Activated T-helper 1 cell treated with anti-CD3 and anti-CD28 coated beads, Interleukin-12 subunit alpha, Interleukin-12 subunit beta, Interleukin-2, Interleukin-4 antibody, amounts not matched to agents 30 ng/mL and 10 ng/mL and 1 ng/mL, durations not matched to agents 14 hours and 24 hours and 36 hours (primary cell): ENCODE measurements at regions not wholly inside any gene's neighbourhood (a gene's known extent, or its start where the extent isn't known, plus 50 kb on each side); places are given as distances from the start of the nearest gene placed in this dataset.

Experiments used
- DNase-seq: peaks from one replicate; pipeline ENCODE4 v3.0.0; 2021; ENCODE audit warnings: low spot score
- H3K27ac Mint-ChIP-seq: one replicate; pipeline ENCODE4 v1.8.0; 2021; ENCODE audit warnings: mild to moderate bottlenecking, mixed read lengths
- H3K27me3 Mint-ChIP-seq: one replicate; pipeline ENCODE4 v1.8.0; 2022; ENCODE audit warnings: mild to moderate bottlenecking, moderate library complexity, mixed read lengths; ENCODE audit not compliant: insufficient read depth
- H3K36me3 Mint-ChIP-seq: one replicate; pipeline ENCODE4 v1.8.0; 2021; ENCODE audit warnings: low read depth, mixed read lengths
- H3K4me1 Mint-ChIP-seq: one replicate; pipeline ENCODE4 v1.8.0; 2021; ENCODE audit warnings: low read depth, mixed read lengths
- H3K4me3 Mint-ChIP-seq: one replicate; pipeline ENCODE4 v1.8.0; 2021; ENCODE audit warnings: mild to moderate bottlenecking, moderate library complexity, mixed read lengths
- H3K9me3 Mint-ChIP-seq: one replicate; pipeline ENCODE4 v1.8.0; 2021; ENCODE audit warnings: mixed read lengths
- intact Hi-C: fragments of 100-400 bp; cut with micrococcal nuclease; formaldehyde crosslinking; loops from one replicate; pipeline ENCODE4 v1.15.1; 2024

GRCh38 chr9:95609426-95609825, 92.7 kb upstream of the PTCH1 start:
- Mint-ChIP-seq H3K27me3 (peaks cover 11% of the 10 kb centered on the region), H3K9me3 (no peaks in the 10 kb centered on the region), H3K4me3 (no peak overlapping the region), H3K27ac (no peak overlapping the region), H3K36me3 (no peaks in the 10 kb centered on the region), H3K4me1 (no peaks in the 10 kb centered on the region)
- intact Hi-C loops: no loop called here
- DNase-seq: no peak

DNA sequence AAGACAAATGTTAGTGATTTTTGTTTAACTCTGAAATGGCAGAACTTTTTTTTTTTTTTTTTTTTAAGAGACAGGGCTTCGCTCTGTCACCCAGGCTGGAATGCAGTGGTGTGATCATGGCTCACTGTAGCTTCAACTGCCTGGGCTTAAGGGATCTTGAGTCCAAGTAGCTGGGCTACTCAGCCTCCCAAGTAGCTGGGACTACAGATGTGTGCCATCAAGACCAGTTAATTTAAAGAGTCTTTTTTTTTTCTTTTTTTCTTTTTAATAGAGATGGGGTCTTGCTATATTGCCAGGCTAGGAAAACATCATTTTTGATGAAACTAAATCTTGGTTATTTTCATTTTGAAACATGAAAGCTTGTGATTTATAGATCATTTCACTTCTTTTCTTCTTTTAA, 91.6 kb upstream of the PTCH1 start:
- Mint-ChIP-seq H3K4me3 (no peak overlapping the region), H3K4me1 (no peaks in the 10 kb centered on the region), H3K27me3 (peaks cover 9% of the 10 kb centered on the region), H3K27ac (no peak overlapping the region), H3K36me3 (no peaks in the 10 kb centered on the region), H3K9me3 (no peaks in the 10 kb centered on the region)
- intact Hi-C loops: no loop called here
- no peak for DNase-seq

DNA sequence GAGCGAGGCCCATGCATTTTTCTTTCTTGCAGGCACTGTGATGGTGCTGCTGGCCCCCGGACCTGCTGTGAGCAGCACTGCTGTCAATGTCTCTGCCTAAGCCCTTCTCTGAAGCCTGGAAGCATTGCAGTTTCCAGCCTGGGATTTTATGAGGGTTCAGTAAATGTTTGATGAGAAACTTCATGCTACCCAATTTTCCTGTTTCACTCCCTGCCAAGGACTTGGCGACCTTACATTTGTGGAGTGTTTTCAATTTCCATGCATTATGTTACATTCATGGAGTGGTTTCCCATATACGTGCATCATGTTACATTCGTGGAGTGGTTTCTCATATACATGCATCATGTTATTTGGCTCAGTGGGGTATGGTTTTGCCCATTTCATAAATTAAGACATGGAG, 90.7 kb upstream of the PTCH1 start:
- no peak overlapping the region for H3K27ac Mint-ChIP-seq
- no peaks in the 10 kb centered on the region for H3K4me1 Mint-ChIP-seq
- intact Hi-C loops: no loop called here
- no peak for DNase-seq
- H3K9me3 Mint-ChIP-seq: no peaks in the 10 kb centered on the region
- H3K27me3 Mint-ChIP-seq: peaks cover 4% of the 10 kb centered on the region
- H3K36me3 Mint-ChIP-seq: no peaks in the 10 kb centered on the region
- H3K4me3 Mint-ChIP-seq: no peak overlapping the region

DNA sequence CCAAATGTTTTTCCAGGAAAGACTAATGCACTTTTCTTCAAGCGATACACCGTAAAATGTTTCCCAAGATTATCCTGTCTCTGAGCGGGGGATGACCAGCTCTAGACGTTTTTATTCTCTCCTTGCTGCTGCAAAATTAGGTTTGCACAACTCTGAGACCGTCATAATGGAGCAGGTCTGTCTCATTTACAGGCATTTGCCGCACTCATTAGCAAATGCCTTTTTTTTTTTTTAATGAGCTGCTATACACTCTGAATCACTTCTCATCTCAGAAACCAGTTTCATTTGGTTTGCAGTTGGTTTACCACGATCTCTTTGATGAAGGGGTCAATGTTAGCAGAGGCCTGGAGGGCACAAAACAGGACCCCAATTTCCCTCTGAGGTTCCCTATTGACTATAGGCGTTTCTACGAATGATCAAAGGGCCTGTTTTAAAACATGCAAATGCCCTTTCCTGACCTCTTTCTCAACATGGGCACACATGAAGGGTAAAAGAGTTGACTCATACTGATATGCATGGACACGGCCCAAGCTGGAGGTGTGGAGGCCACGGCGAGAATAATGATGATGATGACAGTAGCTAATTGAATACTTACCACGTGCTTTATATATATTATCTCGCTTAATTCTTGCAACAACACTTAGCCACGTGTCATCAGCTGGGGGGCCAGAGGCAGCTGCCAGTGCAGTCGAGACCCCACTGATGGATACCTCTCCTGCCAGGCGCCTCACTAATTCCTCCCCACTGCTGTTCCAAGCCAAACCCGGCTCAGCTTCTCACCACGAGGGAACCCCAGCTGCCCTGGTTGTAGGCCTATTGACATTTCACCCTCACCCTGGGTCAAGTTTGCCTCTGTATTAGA, 89.9 kb upstream of the PTCH1 start:
- H3K4me3 Mint-ChIP-seq: no peak overlapping the region
- no peaks in the 10 kb centered on the region for H3K4me1 Mint-ChIP-seq
- H3K27ac Mint-ChIP-seq: no peak overlapping the region
- no peak for DNase-seq
- intact Hi-C loops: no loop called here
- H3K36me3 Mint-ChIP-seq: no peaks in the 10 kb centered on the region
- H3K9me3 Mint-ChIP-seq: no peaks in the 10 kb centered on the region
- H3K27me3 Mint-ChIP-seq: peaks cover 4% of the 10 kb centered on the region

DNA sequence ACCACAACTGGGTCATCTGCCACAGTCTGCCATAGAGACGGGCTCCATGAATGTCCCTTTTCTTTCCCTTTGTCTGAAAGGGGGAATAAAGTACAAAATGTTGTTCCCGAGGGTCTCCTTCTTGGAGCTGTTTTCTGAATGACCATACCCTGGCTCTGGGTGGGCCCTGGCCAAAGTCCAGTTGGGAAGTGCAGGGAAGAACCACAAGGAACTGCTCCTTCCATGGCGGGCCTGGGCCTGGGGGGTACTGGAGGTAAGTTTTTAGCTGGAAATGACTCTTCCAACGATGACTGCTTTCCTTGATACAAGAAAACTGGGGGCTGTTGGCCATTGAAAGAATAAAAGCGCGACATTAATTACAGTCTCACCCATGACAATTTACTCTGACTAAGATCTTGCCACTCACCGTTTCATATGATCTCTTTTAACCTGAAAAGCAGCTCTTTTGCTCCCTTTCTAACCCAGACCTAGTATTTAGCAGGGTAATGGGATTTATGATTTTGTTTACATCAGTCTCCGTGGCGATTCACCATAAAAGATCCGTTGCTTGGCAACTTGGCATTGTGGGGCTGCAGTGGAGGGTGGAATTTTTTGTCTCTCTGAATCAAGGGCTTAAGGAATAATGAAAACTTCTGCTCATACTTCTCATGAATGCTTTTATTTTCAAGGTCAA, 89.2 kb upstream of the PTCH1 start:
- no peaks in the 10 kb centered on the region for H3K9me3 Mint-ChIP-seq
- no peaks in the 10 kb centered on the region for H3K36me3 Mint-ChIP-seq
- intact Hi-C loops: no loop called here
- no peak overlapping the region for H3K27ac Mint-ChIP-seq
- peaks cover 2% of the 10 kb centered on the region for H3K27me3 Mint-ChIP-seq
- H3K4me3 Mint-ChIP-seq: no peak overlapping the region
- DNase-seq: no peak
- H3K4me1 Mint-ChIP-seq: no peaks in the 10 kb centered on the region

DNA sequence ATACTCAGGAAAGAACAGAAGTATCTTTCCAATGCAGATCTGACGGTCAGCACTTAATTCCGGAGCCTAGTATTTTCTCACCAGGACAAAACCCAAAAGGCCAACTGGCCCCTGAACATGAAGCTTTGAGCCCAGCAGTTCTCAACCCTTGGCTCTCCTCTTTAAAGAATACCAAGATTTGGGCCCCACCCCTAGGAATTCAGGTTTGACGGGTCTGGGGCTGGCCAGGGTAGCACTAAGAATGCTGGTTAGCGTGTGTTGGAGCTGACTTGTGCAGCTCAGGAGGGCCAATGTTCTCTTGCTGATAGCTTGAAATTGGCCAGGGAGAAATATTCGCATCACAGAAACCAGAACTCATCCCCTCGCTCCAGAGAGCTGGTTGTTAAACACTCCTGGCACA, 88.3 kb upstream of the PTCH1 start:
- Mint-ChIP-seq H3K9me3 (no peaks in the 10 kb centered on the region), H3K27ac (no peak overlapping the region), H3K4me1 (no peaks in the 10 kb centered on the region), H3K36me3 (no peaks in the 10 kb centered on the region), H3K27me3 (peaks cover 3% of the 10 kb centered on the region), H3K4me3 (no peak overlapping the region)
- intact Hi-C loops: no loop called here
- no peak for DNase-seq

DNA sequence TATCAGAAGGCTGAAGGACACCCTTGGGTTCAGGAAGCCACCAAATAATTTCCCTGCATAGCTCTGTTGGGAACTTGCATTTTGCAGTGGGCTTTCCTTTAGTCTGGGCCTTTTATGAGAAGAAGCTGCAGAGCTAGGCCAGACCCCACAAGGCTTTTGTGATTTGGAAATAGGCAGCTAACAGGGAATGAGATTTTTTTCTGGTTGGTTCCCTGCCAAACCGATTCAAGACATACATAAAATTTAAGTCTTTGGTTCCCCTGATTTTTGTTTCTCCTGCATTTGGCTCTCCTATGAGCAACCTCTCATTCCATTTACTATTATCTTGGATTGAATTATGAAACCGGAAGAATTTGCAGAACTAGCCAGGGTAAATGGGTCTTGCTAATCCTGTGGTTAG, 81.5 kb upstream of the PTCH1 start:
- no peaks in the 10 kb centered on the region for H3K9me3 Mint-ChIP-seq
- no peak overlapping the region for H3K27ac Mint-ChIP-seq
- intact Hi-C loops: no loop called here
- H3K36me3 Mint-ChIP-seq: no peaks in the 10 kb centered on the region
- no peaks in the 10 kb centered on the region for H3K4me1 Mint-ChIP-seq
- no peak for DNase-seq
- peaks cover 9% of the 10 kb centered on the region for H3K27me3 Mint-ChIP-seq
- H3K4me3 Mint-ChIP-seq: no peak overlapping the region

GRCh38 chr9:95595721-95596295, 79.0 kb upstream of the PTCH1 start:
- H3K9me3 Mint-ChIP-seq: no peaks in the 10 kb centered on the region
- intact Hi-C loops: no loop called here
- no peak for DNase-seq

DNA sequence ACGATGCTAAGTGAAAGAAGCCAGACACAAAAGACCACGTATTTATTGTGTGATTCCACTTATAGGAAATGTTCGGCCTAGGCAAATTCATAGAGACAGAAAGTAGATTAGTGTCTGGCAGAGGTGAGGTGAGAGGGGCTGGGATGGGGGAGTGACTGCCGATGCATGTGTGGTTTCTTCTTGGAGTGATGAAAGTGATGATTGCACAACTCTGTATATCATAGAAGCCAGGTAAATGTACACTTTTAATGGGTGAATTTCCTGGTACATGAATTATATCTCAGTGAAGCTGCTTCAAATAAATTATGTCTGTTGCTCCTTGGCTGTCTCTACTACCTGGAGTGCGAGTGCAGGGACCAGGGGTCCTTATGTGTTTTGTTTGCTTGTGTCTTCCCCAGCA, 76.2 kb upstream of the PTCH1 start:
- Mint-ChIP-seq H3K4me1 (no peaks in the 10 kb centered on the region), H3K4me3 (no peak overlapping the region), H3K36me3 (no peaks in the 10 kb centered on the region), H3K27ac (no peak overlapping the region), H3K9me3 (no peaks in the 10 kb centered on the region), H3K27me3 (peaks cover 10% of the 10 kb centered on the region)
- intact Hi-C loops: no loop called here
- DNase-seq: no peak

More at GRCh38 chr9:95595721-95596295, 79.0 kb upstream of the PTCH1 start:
- H3K27me3 Mint-ChIP-seq: peaks cover 13% of the 10 kb centered on the region
- no peak overlapping the region for H3K27ac Mint-ChIP-seq
- H3K4me3 Mint-ChIP-seq: no peak overlapping the region
- no peaks in the 10 kb centered on the region for H3K4me1 Mint-ChIP-seq
- H3K36me3 Mint-ChIP-seq: no peaks in the 10 kb centered on the region

GRCh38 chr9:95588724-95589588, 72.2 kb upstream of the PTCH1 start:
- no peak for DNase-seq
- Mint-ChIP-seq H3K27me3 (peaks cover 10% of the 10 kb centered on the region), H3K27ac (no peak overlapping the region), H3K4me1 (no peaks in the 10 kb centered on the region), H3K36me3 (no peaks in the 10 kb centered on the region), H3K4me3 (no peak overlapping the region), H3K9me3 (no peaks in the 10 kb centered on the region)
- intact Hi-C loops: no loop called here

DNA sequence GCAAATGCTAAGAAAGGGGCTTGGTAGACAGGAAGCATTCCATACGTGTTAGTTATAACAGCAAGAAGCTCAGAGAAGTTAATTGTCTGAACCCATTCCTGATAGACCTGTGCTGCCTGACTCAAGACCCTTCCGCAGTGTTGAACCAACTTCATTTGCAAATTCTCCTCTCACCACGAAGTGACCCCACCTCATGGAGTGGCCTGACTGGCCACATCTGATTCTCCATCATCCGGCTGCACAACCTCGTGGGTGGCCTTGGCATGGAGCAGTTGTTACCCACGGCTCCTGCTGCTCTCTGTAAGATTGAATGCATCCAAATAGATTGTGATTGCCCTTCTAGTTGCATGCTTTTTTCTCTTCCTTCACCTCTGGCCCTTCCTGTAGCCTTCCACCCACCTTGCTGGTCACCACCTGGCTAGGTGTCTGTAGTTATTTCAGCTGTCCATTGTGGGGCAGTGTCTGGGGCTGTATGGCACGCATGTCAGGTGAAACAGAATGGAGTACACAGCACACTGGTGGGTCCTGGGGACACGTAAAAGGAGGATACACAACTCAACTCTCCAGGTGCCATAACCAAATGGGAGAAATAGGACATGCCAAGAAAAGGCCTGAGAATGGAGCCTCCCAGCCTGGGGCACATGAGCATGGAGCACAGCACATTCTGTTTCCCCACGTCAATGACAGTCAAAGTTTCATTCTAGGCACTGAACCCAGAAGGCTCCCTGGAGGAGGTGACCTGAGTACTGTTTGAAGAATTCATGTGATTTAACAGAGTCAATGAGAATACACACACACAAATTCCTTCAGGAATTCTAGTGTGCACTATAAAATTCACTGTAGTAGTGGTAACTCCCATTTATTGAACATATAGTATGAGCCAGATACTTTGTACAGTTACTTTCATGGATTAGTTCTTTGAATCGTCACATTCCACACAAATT, 70.5 kb upstream of the PTCH1 start:
- Mint-ChIP-seq H3K4me3 (no peak overlapping the region), H3K9me3 (no peaks in the 10 kb centered on the region), H3K36me3 (no peaks in the 10 kb centered on the region), H3K4me1 (no peaks in the 10 kb centered on the region), H3K27me3 (peaks cover 6% of the 10 kb centered on the region), H3K27ac (no peak overlapping the region)
- intact Hi-C loops: no loop called here
- no peak for DNase-seq

DNA sequence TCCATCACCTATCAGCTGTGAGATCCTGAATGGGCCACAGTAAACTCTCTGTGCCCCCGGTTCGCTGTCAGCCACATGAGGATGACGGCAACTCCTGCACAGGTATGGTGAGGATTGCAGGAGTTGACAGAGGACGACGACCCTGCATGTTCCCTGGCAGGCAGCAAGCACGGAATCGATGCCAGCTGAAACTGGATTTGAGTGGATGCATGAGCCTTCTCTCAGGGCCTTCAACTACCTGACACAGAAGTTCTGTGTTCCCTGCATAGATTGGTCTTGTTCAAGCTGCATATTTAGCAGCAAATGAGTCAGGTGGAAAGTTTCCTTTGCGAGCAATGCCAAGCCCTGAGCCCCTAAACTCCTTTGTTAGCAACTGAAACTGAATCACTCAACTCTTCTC, 69.6 kb upstream of the PTCH1 start:
- H3K9me3 Mint-ChIP-seq: no peaks in the 10 kb centered on the region
- intact Hi-C loops: no loop called here
- peaks cover 6% of the 10 kb centered on the region for H3K27me3 Mint-ChIP-seq
- H3K4me3 Mint-ChIP-seq: no peak overlapping the region
- no peak overlapping the region for H3K27ac Mint-ChIP-seq
- DNase-seq: no peak
- H3K4me1 Mint-ChIP-seq: no peaks in the 10 kb centered on the region
- H3K36me3 Mint-ChIP-seq: no peaks in the 10 kb centered on the region
